Activated CD8-positive, alpha-beta memory T cell treated with anti-CD3 and anti-CD28 coated beads, Interleukin-2, amount 50 U/mL, for 24 hours (primary cell): ENCODE measurements at regions not wholly inside any gene's neighbourhood (a gene's known extent, or its start where the extent isn't known, plus 50 kb on each side); places are given as distances from the start of the nearest gene placed in this dataset.
"Not testable (repeated sequence)": the region's sequence is repeated elsewhere in the genome, so short reads cannot be mapped to it uniquely, and the experiment has no call there.

Experiments
- DNase-seq: peaks from one replicate; pipeline ENCODE4 v3.0.0-alpha.2; 2020; ENCODE audit errors: extremely low read depth

- DNase-seq, result no peak
Measured at GRCh38 chr3:112736805-112737566, 96.0 kb upstream of the CCDC80 start.

- DNase-seq, result no peak
Measured at GRCh38 chr3:112736386-112736785, 95.4 kb upstream of the CCDC80 start.

- no peak for DNase-seq
Measured at GRCh38 chr3:112735926-112736325, 95.0 kb upstream of the CCDC80 start.

- peak; percentile 39 for DNase-seq
Measured at GRCh38 chr3:112734736-112735350, 93.9 kb upstream of the CCDC80 start.

- DNase-seq, result no peak
Measured at GRCh38 chr3:112734171-112734570, 93.2 kb upstream of the CCDC80 start.

- no peak for DNase-seq
Measured at GRCh38 chr3:112730210-112730609, 89.3 kb upstream of the CCDC80 start.

- no peak for DNase-seq
Measured at GRCh38 chr3:112721231-112721630, 80.3 kb upstream of the CCDC80 start.

- DNase-seq, result no peak
Measured at GRCh38 chr3:112718967-112719366, 78.0 kb upstream of the CCDC80 start.

- no peak for DNase-seq
Measured at GRCh38 chr3:112718516-112718915, 77.6 kb upstream of the CCDC80 start.

GRCh38 chr3:112709911-112710310 is 69.0 kb upstream of the CCDC80 start:
- no peak for DNase-seq

- DNase-seq, result no peak
Measured at GRCh38 chr3:112699436-112699978, 58.6 kb upstream of the CCDC80 start.

GRCh38 chr3:112698442-112698841 is 57.5 kb upstream of the CCDC80 start:
- not testable (repeated sequence) for DNase-seq

GRCh38 chr3:112696244-112696643 is 55.3 kb upstream of the CCDC80 start:
- not testable (repeated sequence) for DNase-seq

GRCh38 chr3:112695377-112696108 is 54.6 kb upstream of the CCDC80 start:
- DNase-seq, result not testable (repeated sequence)

- not testable (repeated sequence) for DNase-seq
Measured at GRCh38 chr3:112694906-112695305, 54.0 kb upstream of the CCDC80 start.

GRCh38 chr3:112693186-112693585 is 52.2 kb upstream of the CCDC80 start:
- DNase-seq, result no peak
